Peyer's patch (tissue), 4 donors: ENCODE measurements at regions not wholly inside any gene's neighbourhood (a gene's known extent, or its start where the extent isn't known, plus 50 kb on each side); places are given as distances from the start of the nearest gene placed in this dataset.

Experiments
- CTCF ChIP-seq, 6 experiments: fragments of 450-650 bp in 4 of 6; fragments of 200-600 bp in 2 of 6; sonication (generic) in 1 of 6; IDR thresholded peaks; one replicate each; pipeline ENCODE4 v1.5.1; 2017 to 2019; ENCODE audit warnings: antibody characterized with exemption in 6 of 6, mild to moderate bottlenecking in 3 of 6, moderate library complexity in 1 of 6
- POLR2A ChIP-seq, 2 donors: fragments of 450-650 bp; IDR thresholded peaks; one replicate each; pipeline ENCODE4 v1.5.1; 2017; ENCODE audit warnings: antibody characterized with exemption in 2 of 2, mild to moderate bottlenecking in 2 of 2, moderate library complexity in 2 of 2

DNA sequence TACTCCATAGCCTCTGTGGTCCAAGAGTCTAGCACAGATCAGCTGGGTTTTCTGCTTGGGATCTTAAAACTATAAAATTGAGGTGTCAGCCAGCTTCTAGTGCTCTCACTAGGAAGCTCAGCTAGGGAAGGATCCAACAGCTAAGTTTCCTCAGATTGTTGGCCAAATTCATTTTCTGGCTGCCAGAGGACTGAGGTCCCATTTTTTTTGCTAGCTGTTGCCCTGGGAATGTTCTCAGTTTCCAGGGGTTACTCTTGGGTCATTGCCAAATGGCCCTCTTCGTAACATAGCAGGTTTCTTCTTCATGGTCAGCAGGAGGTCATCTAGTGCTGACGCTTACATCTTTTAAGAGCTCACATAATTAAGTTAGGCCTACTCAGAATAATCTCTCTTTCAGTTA is 2178.2 kb downstream of the ARAP2 start:
- no peak for TF ChIP-seq CTCF (IDR thresholded peaks at IDR 0.05)
- TF ChIP-seq POLR2A (IDR thresholded peaks at IDR 0.05), result no peak
